Sigmoid colon (tissue), 6 donors: ENCODE measurements at regions not wholly inside any gene's neighbourhood (a gene's known extent, or its start where the extent isn't known, plus 50 kb on each side); places are given as distances from the start of the nearest gene placed in this dataset.
A peak's percentile ranks its signal among the peaks of the same experiment; 100 is the strongest.

Experiments used
- DNase-seq: peaks from one replicate; pipeline ENCODE4 v3.0.0-alpha.2; 2019
- H3K27ac ChIP-seq, 4 donors: fragments of 200-600 bp; sonication (generic); one replicate each; pipeline ENCODE4 v1.5.1; 2016 to 2019; ENCODE audit warnings: mild to moderate bottlenecking in 1 of 4
- H3K27me3 ChIP-seq, 3 donors: fragments of 200-600 bp; sonication (generic); one replicate each; pipeline ENCODE4 v1.5.1; 2019; ENCODE audit warnings: mild to moderate bottlenecking in 1 of 3
- H3K36me3 ChIP-seq, 4 donors: fragments of 200-600 bp; sonication (generic); one replicate each; pipeline ENCODE4 v1.5.1; 2016 to 2019
- H3K4me1 ChIP-seq, 4 donors: fragments of 200-600 bp; sonication (generic); one replicate each; pipeline ENCODE4 v1.5.1; 2017 to 2019
- H3K4me3 ChIP-seq, 4 donors: fragments of 200-600 bp; sonication (generic); one replicate each; pipeline ENCODE4 v1.5.1; 2017 to 2019; ENCODE audit warnings: mild to moderate bottlenecking in 2 of 4, moderate library complexity in 1 of 4
- H3K9me3 ChIP-seq, 4 donors: fragments of 200-600 bp in 3 of 4; sonication (generic) in 3 of 4; one replicate each; pipeline versions ENCODE4 v1.5.1 to v1.6.1; 2013 to 2019
- CTCF ChIP-seq, 4 experiments: fragments of 450-650 bp in 3 of 4; fragments of 200-600 bp in 1 of 4; IDR thresholded peaks; one replicate each; pipeline ENCODE4 v1.5.1; 2016 to 2019; ENCODE audit warnings: antibody characterized with exemption in 4 of 4, mild to moderate bottlenecking in 3 of 4, moderate library complexity in 2 of 4
- EP300 ChIP-seq, 4 donors: sonication (generic); formaldehyde crosslinking; IDR thresholded peaks; one replicate each; pipeline ENCODE4 v1.6.1; 2017; ENCODE audit warnings: antibody characterized with exemption in 4 of 4
- POLR2A ChIP-seq, 2 donors: fragments of 450-650 bp; IDR thresholded peaks; one replicate each; pipeline ENCODE4 v1.6.1; 2016; ENCODE audit warnings: antibody characterized with exemption in 2 of 2, mild to moderate bottlenecking in 2 of 2, moderate library complexity in 2 of 2
- POLR2AphosphoS5 ChIP-seq, 4 donors: sonication (generic); formaldehyde crosslinking; IDR thresholded peaks; one replicate each; pipeline ENCODE4 v1.6.1; 2017; ENCODE audit warnings: antibody characterized with exemption in 4 of 4
- WGBS, 2 donors: extraction: QIAGEN DNeasy Blood & Tissue Kit; methylation state at CpG; one replicate each; pipeline ENCODE4 v1.1.7; 2013; 5-methylcytosine and 5-hydroxymethylcytosine counted together
- intact Hi-C: fragments of 100-400 bp; cut with DNase I; formaldehyde crosslinking; loops from one replicate; pipeline ENCODE4 v1.15.1; 2023
- donor health status: healthy with polysubstance abuse.
- donor health status: healthy.

GRCh38 chr18:29157905-29158304 lies 981.0 kb upstream of the CDH2 start:
- intact Hi-C loops: no loop called here
- DNase-seq: no peak
- no peak for TF ChIP-seq CTCF (IDR thresholded peaks at IDR 0.05)
- no peak for TF ChIP-seq POLR2AphosphoS5 (IDR thresholded peaks at IDR 0.05)
- TF ChIP-seq EP300 (IDR thresholded peaks at IDR 0.05): no peak
- no peak for TF ChIP-seq POLR2A (IDR thresholded peaks at IDR 0.05)
- Histone ChIP-seq H3K4me3 (no peak overlapping the region), H3K27me3 (no peaks in the 10 kb centered on the region), H3K36me3 (no peaks in the 10 kb centered on the region), H3K4me1 (peaks cover 0 to 33% (median 29%) of the 10 kb centered on the region in 4 donors), H3K27ac (no peak overlapping the region), H3K9me3 (no peaks in the 10 kb centered on the region)
- 82 to 92% methylated on average over 4 of the region's 4 CpGs for WGBS, 2 donors

GRCh38 chr18:29157057-29157780 lies 980.3 kb upstream of the CDH2 start:
- TF ChIP-seq CTCF (IDR thresholded peaks at IDR 0.05) (no peak), POLR2A (IDR thresholded peaks at IDR 0.05) (no peak), EP300 (IDR thresholded peaks at IDR 0.05) (no peak), POLR2AphosphoS5 (IDR thresholded peaks at IDR 0.05) (no peak)

GRCh38 chr18:29156531-29156930 lies 979.6 kb upstream of the CDH2 start:
- Histone ChIP-seq H3K27ac (no peak overlapping the region), H3K9me3 (no peaks in the 10 kb centered on the region), H3K36me3 (no peaks in the 10 kb centered on the region), H3K4me3 (no peak overlapping the region), H3K27me3 (no peaks in the 10 kb centered on the region), H3K4me1 (peaks cover 0 to 32% (median 27%) of the 10 kb centered on the region in 4 donors)
- WGBS, 2 donors: 91% methylated on average over 4 of the region's 4 CpGs
- intact Hi-C loops: no loop called here
- DNase-seq: no peak
- TF ChIP-seq CTCF (IDR thresholded peaks at IDR 0.05): no peak
- no peak for TF ChIP-seq POLR2A (IDR thresholded peaks at IDR 0.05)
- no peak for TF ChIP-seq EP300 (IDR thresholded peaks at IDR 0.05)
- no peak for TF ChIP-seq POLR2AphosphoS5 (IDR thresholded peaks at IDR 0.05)

More at GRCh38 chr18:29157057-29157780, 980.3 kb upstream of the CDH2 start:
- no peaks in the 10 kb centered on the region for H3K27me3 ChIP-seq
- 75 to 89% methylated on average over 3 of the region's 3 CpGs for WGBS, 2 donors
- intact Hi-C loops: no loop called here
- no peaks in the 10 kb centered on the region for H3K36me3 ChIP-seq
- no peak overlapping the region for H3K27ac ChIP-seq
- no peak for DNase-seq
- peaks cover 0 to 32% (median 27%) of the 10 kb centered on the region in 4 donors for H3K4me1 ChIP-seq
- no peaks in the 10 kb centered on the region for H3K9me3 ChIP-seq
- H3K4me3 ChIP-seq: no peak overlapping the region

- 62 to 68% methylated on average over 9 of the region's 9 CpGs for WGBS, 2 donors
- Histone ChIP-seq H3K36me3 (no peaks in the 10 kb centered on the region), H3K9me3 (no peaks in the 10 kb centered on the region), H3K27me3 (no peaks in the 10 kb centered on the region), H3K4me1 (peaks cover 0 to 24% (median 19%) of the 10 kb centered on the region in 4 donors), H3K4me3 (no peak overlapping the region), H3K27ac (peak overlapping the region; percentile 3 to 68 (median 28))
- intact Hi-C loops: no loop called here
- TF ChIP-seq CTCF (IDR thresholded peaks at IDR 0.05) (no peak), POLR2A (IDR thresholded peaks at IDR 0.05) (no peak), EP300 (IDR thresholded peaks at IDR 0.05) (peak in 1 of 4 donors; percentile 51), POLR2AphosphoS5 (IDR thresholded peaks at IDR 0.05) (peak in 2 of 4 donors; percentile 32 to 38)
- no peak for DNase-seq
These were observed 978.1 kb upstream of the CDH2 start for GRCh38 chr18:29154758-29155725.
